Prostate gland (tissue), 2 donors: ENCODE measurements at regions not wholly inside any gene's neighbourhood (a gene's known extent, or its start where the extent isn't known, plus 50 kb on each side); places are given as distances from the start of the nearest gene placed in this dataset.

ENCODE experiments used
- CTCF ChIP-seq, 4 experiments: fragments of 200-600 bp in 2 of 4; fragments of 450-650 bp in 2 of 4; sonication (generic) in 2 of 4; IDR thresholded peaks; 1 replicate in 3 of 4; 2 replicates in 1 of 4; pipeline ENCODE4 v1.5.1; 2016 to 2019; ENCODE audit warnings: antibody characterized with exemption in 4 of 4, mild to moderate bottlenecking in 2 of 4, moderate library complexity in 2 of 4
- POLR2A ChIP-seq: fragments of 450-650 bp; IDR thresholded peaks from one replicate; pipeline ENCODE4 v1.6.1; 2016; ENCODE audit warnings: antibody characterized with exemption, mild to moderate bottlenecking

- no peak for TF ChIP-seq CTCF (IDR thresholded peaks at IDR 0.05)
- no peak for TF ChIP-seq POLR2A
Observed at GRCh38 chr3:40908612-40909011, 290.7 kb upstream of the CTNNB1 start.
